Stimulated activated CD4-positive, alpha-beta T cell treated with anti-CD3 and anti-CD28 coated beads, Interleukin-12 subunit alpha, Interleukin-12 subunit beta, amount 100 ng/mL, for 48 hours (primary cell): ENCODE measurements at regions not wholly inside any gene's neighbourhood (a gene's known extent, or its start where the extent isn't known, plus 50 kb on each side); places are given as distances from the start of the nearest gene placed in this dataset.
A peak's percentile ranks its signal among the peaks of the same experiment; 100 is the strongest.

ENCODE experiments used
- DNase-seq, 3 donors: peaks; one replicate each; pipeline ENCODE4 v3.0.0-alpha.2; 2020; ENCODE audit warnings: low read depth in 2 of 3, low spot score in 1 of 3

DNA sequence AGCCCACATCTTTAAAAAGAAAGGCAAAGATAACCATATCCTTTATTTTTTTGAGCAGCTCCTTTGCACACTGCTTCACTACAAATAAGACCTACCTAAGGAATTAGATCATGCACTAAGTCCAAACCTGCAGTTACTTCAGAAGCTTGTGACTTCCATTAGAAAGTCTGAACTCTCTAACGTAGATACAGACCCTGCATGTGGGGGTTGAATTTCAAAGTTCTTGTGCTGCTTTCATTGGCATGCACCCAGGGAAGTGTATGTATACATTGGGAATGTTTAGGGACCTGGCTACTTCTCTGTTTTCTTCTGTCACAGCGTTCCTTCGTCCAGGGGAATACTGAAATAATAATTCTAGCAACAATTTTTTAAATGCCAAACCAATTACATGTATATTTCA is 185.2 kb upstream of the IL12A start:
- DNase-seq, result no peak

DNA sequence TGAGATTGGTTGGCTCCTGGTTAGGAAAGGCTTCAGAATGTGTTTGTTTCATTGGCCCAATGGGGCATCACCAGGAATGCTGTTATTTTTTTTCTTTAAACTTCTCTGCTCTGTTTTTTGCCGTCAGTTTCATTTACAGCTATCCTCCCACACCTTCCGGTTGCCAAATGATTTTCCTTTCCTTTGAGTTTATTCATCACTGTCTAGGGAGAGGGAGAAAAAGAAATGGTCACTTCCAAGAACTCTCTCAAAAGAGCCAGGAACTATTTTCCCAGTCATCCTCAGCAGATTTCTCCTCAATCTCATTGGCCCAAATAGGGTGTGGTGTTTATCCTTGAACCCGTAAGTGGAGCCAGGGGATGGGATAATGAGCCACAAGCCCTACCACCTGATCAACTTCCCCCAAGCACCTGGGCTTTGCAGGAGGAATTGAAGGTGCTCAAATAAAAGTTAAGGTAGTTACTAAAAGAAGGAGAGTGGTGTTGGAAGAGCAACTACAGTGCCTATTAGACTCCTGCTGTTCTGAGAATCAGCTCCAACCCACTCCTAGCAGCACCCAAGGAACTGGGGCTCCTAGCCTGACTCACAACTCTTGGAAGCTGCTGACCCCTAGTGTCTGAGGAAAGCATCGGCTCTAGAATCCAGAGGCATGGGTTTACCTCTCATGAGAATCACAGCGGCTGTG is 183.8 kb upstream of the IL12A start:
- peak; percentile 6 to 9 (median 8) for DNase-seq

DNA sequence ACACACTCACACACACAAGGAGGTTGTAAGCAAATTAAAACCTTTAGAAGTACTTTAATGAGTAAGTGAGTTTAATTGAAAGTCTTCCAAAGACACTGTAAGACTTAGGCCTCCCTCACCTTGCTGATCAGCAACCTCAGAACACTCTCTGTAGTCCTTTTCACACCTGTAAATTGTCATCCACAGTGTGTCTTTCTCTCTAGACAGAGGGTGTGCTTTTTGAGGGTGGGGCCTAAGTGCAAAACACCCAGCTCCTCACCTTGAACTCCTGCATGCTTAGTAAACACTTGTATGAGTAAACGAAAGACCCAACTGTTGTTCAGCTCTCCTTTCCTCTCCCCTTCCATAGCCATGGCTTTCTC is 183.2 kb upstream of the IL12A start:
- no peak for DNase-seq

DNA sequence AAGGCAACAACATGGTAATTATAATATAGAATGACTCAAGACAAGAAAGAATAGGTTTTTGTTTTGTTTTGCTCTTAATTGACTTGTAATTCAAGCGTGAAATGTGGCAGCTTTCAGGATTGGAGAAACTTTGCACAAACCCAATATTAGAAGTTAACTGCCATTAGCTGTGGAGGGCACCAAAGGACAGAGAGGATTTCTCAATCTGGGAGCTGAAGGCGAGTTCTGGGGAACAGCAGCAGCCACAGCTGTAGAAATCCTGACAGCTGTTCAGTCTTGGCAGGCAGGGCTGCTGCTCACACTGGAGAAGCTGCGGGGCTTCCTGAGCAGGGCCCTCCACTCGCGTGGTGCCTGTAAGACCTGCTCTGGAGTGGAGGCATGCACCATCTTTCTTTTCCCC is 182.2 kb upstream of the IL12A start:
- DNase-seq, result no peak

DNA sequence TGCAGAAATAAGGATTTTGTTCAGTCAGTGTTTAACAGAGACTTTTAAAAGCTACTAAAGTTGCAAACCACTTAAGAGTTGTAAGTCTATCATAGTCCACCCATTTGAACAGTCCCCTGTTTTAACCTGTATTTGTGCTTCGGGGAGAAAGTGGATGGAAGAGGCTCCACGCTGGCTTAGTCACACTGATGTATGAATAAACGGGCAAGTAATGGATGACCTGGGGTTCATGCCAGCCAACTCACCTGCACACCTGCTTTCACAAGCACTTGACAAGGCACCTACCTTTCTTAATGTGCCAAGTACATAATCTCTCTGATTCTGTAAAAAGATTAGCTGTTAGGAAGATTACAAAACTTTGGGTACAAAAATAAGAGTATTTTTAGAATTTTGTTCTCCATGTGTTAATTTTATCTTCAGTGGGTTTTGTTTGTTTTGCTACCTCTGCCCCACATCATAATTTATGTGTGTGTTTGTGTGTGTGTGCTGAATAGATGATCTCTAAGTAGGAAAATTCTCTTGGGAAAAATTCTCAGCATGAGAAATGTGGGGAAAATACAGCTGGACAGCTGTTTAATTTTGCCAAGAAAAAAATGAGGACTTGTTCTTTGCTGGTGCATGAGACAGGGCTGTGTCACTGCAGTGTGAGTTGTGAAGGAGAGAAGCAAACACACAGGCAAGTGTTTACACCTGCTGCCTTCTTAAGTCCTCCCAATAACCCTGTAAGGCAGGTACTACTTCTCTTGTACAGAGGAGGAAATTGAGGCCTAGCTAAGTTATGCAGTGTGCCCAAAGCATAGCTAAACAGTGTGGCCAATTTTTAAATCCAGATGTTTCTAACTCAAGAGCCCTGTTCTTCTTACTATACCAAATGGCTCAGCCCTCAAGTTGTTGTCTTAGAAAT is 181.2 kb upstream of the IL12A start:
- DNase-seq, result no peak

DNA sequence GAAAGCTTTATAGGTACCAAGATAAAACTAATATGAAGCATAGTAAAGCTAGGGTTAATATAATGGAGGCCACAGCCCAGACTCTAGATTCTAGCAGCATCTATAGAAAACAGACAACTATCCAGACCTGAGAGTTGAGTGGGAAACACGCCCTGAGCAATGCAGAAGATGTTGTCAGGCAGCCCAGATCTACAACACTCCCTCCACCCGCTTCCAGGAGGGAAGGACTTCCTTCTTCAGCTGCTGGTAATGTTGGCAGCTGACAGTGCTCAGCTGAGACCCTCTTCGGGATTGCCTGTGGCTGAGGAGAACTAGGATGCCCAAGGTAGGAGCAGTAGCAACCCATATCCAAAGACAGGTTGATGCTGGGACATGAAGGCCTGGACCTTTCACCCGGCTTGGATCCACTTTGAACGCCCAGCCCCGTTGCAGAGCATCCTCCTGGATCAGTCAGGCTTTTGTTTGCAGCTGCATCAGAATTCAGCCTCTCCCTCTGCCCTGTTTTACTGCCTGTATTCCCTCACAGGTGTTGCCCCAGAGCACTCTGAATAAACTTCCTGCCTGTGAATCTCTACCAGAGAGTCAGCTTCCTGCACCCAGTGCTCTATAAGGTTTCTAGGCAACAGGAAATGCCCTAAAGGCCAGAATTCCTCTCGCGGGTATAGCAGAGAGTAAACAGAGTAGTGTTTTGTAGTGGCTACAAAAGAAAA is 174.7 kb upstream of the IL12A start:
- DNase-seq, result no peak

DNA sequence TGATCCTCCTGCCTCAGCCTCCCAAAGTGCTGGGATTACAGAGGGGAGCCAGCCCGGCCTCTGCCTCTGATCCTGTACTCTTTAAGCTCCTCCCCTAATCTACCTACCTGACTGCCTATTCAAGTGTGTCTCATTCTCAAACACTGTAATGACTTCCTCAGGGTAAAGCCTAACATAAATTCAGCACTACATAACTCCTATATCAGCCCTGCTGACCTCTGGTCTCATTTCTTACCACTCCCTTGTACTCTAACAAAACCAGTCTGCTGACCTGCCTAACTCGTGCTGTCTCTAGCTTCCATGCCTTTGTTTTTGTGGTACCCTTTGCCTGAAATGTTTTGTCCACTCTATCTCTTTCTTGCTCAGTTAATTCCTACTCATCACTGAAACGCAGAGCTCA is 172.1 kb upstream of the IL12A start:
- DNase-seq, result no peak

DNA sequence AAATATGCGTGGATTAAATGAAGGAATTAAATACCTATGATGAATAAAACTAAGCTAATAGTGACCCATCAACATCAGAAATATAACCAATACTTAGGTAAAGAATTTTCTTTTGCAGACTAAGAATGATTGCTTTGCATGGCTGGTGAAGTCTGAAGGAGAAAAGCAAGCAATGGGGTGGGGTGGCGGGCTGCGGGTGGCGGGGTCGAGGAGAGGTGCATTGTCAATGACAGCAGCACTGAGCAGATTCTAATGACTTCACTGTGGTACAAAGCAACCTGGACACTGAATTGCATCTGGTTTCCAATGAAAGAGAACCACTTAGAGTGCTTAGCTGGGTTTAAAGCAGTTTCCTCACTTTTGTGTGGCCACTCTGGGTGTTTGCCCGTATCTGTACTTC is 171.5 kb upstream of the IL12A start:
- no peak for DNase-seq

DNA sequence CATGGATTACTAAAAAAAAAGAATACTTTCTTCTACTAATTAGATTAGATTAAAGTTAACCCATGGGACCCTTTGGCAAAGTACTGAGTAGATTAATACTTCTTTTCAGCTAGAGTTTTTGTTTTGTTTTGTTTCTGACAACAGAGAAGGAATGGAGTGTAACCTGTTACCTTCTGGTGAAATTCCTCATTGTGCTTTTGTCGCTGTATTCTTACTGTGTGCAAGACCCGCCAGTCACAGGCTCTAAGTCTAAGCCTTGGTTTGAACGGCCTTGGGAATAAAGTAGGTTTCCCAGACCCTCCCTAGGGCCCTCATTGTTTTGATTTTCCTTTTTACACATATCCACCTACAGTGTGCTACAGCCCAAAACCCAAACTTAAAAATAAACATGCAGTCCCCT is 171.1 kb upstream of the IL12A start:
- DNase-seq, result no peak

DNA sequence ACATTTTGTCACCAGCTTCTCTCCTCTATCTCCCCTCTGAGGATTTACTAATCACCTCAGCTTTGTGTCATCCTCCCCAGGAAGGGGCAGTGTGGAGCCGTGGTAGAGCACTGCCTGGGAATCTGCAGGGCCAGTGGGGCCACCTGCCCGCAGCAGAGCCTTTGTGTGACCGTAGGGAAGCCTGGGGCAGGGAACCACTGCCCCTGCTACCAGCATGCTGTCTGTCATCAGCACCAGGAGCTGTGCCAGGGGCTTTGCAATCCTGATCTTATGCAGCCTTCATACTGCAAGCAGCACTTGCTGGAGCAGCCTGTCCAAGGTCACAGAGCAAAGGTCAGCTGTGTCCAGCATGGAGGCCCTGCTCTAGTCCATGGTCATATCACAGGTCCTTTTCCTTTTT is 170.2 kb upstream of the IL12A start:
- no peak for DNase-seq

DNA sequence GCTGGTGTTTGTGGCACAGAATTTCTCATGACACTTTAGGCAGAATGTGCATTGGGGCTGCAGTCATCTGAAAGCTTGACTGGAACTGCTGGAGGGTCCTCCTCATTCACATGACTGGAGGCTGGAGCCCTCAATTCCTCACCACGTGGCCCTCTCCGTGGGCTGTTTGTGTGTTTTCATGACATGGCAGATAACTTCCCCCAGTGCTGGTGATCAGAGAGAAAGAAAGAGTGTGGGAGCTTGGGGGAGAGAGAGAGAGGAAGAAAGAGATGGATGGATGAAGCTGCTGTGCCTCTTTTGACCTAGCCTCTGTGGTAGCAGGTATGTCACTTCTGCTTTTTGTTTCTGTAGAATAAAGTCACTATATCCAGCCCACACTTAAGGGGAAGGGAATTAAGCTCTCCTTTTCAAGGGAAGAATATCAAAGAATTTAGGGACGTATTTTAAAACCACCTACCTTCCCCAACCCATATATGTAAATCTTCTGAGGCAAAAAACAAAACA is 169.6 kb upstream of the IL12A start:
- DNase-seq, result no peak

DNA sequence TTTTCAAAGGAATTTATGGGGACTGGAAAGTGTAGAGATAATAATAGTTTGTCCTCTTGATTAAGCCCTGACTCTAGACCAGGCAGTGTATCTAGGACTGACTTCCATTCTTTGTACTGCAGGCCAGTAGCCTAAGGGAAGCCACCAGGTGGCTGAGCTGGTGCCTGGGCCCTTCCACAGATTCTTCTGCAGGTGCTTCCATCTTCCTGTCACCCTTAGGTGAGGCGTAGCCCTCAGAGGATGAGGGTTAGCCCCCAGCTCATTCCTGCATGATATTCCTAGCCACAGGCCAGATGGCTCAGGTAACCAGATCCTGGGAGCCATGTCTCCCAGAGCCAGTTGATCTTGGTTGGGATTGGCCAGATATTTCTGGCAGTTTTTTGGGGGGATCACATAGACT is 169.0 kb upstream of the IL12A start:
- DNase-seq, result no peak

DNA sequence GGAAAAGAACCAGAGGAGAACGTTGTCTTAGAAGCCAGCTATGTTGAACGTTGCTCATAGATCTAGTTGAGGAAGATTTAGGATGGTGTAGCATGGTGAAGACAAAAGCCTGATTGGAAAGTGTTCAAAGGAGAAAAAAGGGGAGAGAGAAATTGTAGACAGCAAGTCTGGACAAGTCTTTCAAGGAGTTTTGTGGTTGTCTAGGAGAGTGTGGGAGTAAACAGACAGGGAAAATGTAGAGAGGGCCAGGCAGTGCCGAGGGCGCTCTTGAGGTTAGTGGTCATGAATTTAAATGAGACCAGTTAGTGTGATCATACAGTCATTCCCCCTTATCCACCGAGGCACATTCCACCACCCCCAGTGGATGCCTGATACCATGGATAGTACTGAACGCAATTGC is 167.5 kb upstream of the IL12A start:
- no peak for DNase-seq

DNA sequence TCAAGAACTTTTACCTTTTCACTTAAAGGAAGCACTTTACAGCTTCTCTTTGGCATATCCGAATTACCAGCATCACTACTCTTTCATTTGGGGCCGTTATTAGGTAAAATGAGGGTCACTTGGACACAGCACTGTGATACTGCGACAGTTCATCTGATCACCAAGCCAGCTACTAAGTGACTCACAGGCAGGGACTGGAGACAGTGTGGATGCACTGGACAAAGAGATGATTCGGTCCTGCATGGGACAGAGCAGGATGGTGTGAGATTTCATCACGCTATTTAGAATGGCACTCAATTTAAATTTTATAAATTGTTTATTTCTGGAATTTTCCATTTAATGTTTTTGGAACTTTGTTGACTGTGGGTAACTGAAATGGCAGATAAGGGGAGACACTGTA is 166.9 kb upstream of the IL12A start:
- DNase-seq, result no peak

DNA sequence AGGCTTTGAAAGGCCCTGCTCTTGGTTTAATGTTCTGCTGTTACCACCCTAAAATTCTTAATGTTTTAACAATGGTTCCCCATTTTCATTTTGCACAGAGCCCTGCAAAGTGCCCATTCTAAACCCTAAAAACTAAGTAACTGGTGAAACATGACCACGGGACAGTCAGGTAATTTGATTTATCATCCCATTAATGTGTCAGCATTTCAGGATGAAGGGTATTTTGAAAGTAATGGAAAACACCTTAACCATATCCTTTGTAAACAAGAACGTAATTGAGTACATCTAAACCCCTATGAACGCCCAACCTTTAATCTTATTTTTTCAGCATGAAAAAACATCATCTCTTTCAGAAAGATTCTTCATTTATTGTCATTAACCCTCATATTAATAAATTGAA is 164.9 kb upstream of the IL12A start:
- no peak for DNase-seq

DNA sequence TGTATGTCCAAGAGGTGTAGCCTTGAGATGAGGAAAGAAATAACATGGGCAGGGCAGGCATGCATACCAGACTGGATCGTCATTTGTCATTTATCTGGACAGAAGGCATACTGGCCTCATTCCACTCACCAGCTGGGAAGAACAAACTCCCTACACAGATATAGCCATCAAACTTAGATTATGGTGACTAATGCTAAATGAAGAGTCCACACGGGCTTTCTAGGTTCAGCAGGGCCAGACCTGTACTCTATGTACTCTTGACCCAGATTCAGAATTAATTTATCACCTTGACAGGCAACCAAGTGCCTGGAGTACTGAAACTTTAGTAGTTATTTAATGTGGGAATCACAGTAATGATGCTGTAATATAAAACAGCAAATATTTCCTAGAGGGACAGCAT is 164.3 kb upstream of the IL12A start:
- DNase-seq, result no peak

DNA sequence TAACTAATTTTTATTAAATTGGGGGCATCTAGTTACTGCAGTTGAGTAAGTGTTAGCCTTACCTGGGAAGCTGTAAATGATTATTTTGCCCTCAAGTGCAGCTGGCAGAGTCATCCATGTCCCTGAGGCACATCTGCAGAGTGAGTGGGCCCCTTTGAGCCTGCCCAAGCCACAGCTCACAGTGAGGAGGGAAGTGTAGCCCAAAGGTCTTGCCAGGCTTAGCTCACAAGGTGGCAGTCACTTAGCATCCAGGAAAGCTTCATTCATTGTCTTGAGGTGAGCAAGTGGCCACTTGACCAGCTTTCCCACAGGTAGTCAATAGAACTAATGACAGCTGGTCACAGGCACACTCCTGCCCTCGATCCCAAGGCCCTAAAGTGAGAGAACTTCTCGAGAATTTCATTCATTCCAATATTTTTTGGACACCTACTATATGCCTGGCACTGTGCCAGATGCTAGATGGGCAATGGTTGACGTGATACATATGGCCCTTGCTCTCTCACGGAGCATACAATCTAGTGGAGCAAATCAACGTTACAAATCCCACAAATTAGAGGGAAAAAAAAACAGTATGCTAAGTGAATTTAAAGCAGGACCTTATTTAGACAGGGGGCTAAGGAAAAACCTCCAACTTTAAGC is 163.3 kb upstream of the IL12A start:
- DNase-seq, result no peak

DNA sequence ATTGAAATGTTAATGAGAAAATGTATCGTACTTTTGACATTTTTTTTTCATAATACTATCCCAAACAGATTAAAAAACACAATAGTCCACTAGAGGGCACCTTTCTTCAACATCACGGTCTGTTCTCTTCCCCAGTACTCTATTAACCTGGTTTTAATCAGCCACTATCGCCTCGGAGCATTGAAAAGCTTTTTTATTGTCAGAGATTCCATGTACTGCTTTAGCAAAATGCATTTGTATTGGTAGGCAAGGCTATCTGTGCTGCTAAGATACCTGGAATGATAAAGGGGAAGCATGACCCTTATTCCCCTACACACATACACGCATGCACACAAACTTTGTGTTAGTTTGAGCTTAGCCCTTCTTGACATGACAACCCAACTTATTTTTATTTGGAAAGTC is 160.1 kb upstream of the IL12A start:
- DNase-seq, result peak in 1 of 3 donors; percentile 5

DNA sequence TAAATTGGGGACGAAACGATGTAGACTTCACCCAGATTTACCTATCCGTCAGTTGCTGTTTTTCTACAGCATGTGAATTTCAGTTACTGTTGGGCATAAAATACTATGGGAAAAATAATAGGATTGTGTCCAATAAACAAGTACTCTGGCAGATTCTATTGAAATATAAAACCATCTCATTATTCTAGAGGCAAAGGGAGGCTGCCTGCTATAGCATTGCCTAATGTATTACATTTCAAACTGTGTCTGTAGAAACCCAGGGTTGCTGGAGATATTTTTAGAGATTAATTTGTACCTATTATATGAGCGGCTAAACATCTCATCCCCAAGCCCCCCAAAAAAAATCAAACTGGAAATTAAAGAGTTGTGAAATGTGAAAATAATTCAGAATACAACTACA is 159.6 kb upstream of the IL12A start:
- DNase-seq, result no peak

DNA sequence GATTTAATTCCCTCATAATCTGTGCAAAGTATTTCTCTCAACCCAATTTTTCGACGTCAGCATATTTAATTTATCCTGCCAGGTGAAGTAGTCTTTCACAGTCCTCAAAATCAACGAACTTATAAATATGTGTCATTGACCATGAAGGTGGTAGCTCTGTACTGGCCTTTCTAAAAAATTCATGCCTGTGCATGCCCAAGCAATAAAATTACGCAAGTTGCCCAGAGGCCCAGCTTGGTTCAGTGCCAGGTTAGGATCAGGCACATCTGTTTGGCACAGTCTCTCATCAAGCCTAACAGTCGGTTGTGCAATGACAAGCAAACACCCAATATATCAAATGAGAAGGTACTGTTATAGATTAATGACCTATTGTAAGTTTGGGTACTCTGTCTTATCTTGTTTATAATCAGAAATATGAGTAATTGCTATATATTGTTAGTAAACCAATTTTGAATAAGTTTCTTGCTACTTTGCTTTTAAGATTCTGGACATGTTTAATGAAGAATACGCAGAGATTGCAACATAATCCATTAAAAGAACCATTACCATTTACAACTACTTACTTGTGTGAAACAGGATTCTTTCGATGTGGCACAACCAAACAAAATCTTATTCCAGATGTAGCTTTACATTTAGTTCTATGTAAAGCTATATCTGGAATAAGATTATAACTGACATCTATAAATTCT is 159.0 kb upstream of the IL12A start:
- DNase-seq, result no peak
